ENCODE measurements at regions not wholly inside any gene's neighbourhood (a gene's known extent, or its start where the extent isn't known, plus 50 kb on each side); places are given as distances from the start of the nearest gene placed in this dataset.
"Not testable (repeated sequence)": the region's sequence is repeated elsewhere in the genome, so short reads cannot be mapped to it uniquely, and the experiment has no call there.

DNA sequence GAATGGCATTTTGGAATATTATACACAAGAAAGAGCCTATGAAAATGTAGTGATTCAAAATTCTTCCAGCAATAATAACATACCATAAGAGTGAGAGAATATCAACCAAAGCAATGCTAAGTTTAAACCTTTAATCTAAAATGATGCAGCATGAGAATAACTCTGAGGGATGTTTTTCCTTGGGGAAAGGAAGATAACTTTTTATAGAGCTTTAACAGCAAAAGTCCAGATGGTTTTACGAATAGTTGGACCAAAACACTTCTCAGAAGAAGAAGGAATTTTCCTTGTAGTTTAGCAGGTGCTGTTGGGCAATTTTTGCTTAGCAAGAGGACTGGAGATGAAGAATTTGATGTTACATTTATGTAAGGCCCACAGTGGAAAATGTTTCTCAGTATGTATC is 1503.2 kb downstream of the HACE1 start:
- no peak for DNase-seq (ENCODE audit: low read depth, low spot score)

DNA sequence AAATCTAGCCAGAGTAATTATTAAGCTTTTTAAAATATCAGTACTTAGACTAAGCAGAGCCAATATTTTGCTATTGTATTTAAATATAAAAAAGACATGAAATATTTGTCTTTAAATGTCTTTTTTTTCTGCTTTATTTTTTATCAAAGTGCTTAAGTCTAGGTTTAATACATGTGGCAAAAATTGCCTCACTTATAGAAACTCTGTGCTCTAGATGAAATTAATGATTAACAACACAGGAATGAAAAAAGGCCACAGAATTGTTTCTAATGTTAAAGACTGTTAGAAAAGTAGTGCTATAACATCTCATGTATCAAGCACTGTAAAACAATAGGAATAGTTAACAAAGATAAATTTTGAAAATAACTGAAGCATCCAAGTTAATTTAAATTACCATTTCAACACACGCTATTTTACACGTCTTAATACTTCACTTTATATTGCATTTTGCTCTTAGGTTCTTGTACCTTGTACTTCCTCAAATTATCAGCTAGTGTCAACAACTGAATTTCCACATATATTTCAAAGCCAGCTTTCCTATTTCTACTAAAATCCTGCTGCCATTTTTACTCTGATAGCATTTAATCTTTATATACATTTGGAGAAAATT is 1515.1 kb downstream of the HACE1 start:
- no peak for DNase-seq (ENCODE audit: low read depth, low spot score)

GRCh38 chr6:103335412-103335811 is 1524.3 kb downstream of the HACE1 start:
- DNase-seq (ENCODE audit: low read depth, low spot score), result no peak

DNA sequence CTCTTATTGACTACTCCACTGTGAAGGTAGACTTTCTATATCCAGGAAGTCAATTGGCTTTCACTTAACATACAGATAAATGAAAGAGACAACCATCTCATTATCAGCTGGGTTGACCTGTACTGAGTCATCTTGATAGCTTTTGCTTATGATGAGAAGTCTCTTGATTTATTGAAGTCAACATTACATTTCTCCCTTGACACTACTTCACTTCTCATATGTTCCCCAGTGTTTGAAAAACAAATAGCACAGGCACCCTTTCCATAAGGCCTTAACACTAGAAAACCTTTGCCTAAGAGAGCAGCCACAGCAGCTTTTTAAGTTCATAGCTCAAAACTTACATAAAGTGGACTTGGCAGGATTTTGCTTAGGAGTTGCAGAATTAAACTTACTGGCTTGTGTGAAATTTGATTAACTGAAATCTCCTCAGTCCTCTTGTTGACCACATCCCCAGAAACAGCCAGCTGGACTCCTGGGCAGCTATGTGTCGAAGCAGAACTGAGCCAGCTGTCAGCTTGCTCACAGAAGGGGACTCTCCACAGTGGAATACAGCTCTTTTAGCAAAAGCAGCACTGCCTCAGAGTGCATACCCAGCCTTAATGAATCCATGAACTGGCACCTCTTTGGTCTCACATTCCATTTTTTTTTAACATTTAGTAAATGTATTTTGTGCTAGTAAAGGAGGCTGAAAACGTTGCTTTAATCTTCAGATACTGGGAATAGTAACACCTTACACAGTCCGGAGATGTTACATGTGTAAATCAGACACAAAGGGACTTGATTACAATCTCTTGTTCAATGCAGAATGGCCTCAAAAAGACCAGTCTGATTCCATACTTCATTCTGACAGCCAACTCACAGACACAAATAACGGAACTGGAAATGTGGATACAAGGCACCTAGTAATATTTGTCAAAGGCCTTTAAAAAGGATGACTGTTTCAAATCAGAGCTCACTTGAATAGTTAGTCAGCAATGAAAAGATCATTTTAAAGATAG is 1532.7 kb downstream of the HACE1 start:
- no peak for DNase-seq (ENCODE audit: low read depth, low spot score)

- DNase-seq (ENCODE audit: low read depth, low spot score), result no peak
These were observed 1546.3 kb downstream of the HACE1 start for GRCh38 chr6:103313432-103313831.

DNA sequence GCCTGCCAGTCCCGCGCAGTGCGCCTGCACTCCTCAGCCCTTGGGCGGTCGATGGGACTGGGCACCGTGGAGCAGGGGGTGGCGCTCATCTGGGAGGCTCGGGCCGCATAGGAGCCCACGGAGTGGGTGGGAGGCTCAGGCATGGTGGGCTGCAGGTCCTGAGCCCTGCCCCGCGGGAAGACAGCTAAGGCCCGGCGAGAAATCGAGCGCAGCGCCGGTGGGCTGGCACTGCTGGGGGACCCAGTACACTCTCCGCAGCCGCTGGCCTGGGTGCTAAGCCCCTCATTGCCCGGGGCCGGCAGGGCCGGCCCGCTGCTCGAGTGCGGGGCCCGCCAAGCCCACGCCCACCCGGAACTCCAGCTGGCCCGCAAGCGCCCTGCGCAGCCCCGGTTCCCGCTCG is 1565.3 kb downstream of the HACE1 start:
- DNase-seq (ENCODE audit: low read depth, low spot score), result not testable (repeated sequence)

DNA sequence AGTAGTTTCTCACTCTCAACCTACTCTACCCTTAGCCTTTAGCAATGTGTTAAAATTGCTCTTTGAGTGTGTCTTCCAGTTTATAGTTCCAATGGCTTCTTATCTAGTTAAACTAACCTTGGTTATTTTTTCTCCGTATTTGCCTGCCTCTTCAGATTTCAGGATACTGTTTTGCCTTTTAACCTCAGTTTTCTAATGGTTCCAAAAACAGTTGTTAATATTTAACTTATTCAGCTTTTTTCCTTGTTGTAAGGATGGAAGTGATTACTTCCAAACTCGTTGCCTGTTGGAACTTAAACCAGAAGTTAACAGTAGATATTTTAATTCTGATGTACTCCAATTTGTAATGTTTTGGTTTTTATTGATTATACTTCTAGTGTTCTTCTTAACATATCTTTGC is 1574.9 kb downstream of the HACE1 start:
- no peak for DNase-seq (ENCODE audit: low read depth, low spot score)

DNA sequence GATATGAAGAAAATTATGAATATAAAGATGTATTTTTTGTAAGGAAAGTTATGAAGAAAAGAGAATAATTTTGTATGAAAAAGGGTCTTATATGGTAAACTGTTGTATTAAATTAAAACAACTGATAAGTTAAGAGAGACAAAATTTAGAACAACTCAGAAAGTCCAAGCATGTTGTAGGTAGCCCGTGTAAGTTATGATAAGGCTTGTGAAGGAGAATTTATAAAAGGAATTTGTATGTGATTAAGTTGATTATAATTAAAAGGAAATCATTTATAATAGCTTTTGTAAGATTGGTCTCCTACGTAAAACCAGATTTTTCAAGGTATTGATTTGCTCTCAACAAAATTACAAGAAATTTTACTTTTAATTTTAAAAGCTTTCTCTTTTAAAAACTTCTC is 1579.3 kb downstream of the HACE1 start:
- DNase-seq (ENCODE audit: low read depth, low spot score), result no peak

DNA sequence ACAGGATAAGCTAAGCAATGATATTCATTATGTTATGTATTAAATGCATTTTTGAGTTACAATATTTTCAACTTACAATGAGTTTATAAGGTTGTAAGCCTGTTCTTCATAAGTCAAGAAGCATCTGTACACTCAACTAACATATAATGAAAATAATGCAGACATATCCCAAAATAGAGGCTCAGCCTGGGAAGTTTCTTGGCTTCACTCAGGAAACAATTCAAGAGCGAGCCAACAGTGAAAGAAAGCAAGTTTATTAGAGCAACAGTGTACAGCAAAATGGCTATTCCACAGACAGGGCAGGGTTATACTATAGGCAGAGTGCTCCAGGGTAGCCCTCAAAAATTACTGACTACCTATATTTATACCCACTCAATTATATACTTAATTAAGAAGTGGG is 1581.8 kb downstream of the HACE1 start:
- no peak for DNase-seq (ENCODE audit: low read depth, low spot score)

- no peak for DNase-seq (ENCODE audit: low read depth, low spot score)
These were observed 1586.7 kb downstream of the HACE1 start for GRCh38 chr6:103273048-103273447.

DNA sequence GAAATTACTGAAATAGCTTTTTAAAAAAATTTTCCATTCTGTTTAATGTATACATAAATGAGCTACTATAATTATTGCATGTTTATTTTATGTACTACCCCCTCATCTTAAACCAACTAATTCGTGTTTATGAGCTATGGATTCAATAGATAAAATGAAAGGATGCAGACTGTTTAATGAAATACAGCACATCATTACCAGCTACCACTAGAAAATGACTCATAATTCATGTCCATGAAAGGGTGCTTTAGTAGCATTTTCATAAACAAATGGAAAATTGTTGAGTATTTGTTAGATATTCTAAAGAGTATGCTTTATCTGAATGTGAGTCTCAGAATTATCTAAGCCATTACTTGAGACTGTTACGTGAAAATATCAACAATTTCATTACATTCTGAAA is 1590.1 kb downstream of the HACE1 start:
- no peak for DNase-seq (ENCODE audit: low read depth, low spot score)

GRCh38 chr6:103268335-103268734 is 1591.4 kb downstream of the HACE1 start:
- DNase-seq (ENCODE audit: low read depth, low spot score), result no peak

GRCh38 chr6:103264020-103264419 is 1595.7 kb downstream of the HACE1 start:
- DNase-seq (ENCODE audit: low read depth, low spot score), result no peak

- no peak for DNase-seq (ENCODE audit: low read depth, low spot score)
These were observed 1604.6 kb downstream of the HACE1 start for GRCh38 chr6:103255132-103255531.

- DNase-seq (ENCODE audit: low read depth, low spot score), result no peak
These were observed 1622.8 kb downstream of the HACE1 start for GRCh38 chr6:103236923-103237322.

DNA sequence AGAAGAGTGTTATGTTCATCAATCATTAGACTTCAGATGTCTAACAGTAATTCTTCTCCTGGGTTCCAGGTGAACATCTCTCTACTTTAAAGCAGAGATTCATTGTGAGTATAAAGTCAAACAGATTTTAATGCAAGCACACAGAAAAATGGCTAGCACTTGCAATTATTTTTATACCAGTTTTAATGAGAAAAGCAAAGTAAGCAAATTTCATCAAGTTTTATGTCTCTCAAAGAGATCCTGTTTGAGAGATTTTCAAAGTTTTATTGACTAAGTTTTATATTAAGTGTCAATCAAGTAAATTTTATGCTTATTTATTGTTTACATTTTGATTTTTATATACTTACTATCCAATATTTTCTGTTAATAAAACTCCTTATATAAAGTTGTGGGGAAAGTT is 1628.5 kb downstream of the HACE1 start:
- DNase-seq (ENCODE audit: low read depth, low spot score), result no peak

DNA sequence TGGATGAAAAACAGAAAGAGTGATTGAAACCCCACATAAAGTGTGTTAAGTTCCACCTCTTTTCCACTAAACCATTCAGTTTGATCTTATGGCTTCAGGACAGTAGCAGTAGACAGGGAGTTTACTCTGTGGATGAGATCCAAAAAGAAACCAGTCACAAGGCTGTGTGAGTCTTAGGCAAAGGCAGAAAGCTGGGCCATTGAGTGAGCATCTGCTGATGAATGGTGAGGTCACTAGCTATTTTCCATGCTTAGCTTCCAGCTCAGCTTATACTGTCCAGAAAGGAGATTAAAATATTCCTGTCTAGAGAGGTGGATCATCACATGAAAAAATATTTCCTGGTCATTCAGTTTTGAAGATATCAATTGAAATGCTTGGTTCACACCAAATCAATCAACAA is 1643.9 kb downstream of the HACE1 start:
- no peak for DNase-seq (ENCODE audit: low read depth, low spot score)

DNA sequence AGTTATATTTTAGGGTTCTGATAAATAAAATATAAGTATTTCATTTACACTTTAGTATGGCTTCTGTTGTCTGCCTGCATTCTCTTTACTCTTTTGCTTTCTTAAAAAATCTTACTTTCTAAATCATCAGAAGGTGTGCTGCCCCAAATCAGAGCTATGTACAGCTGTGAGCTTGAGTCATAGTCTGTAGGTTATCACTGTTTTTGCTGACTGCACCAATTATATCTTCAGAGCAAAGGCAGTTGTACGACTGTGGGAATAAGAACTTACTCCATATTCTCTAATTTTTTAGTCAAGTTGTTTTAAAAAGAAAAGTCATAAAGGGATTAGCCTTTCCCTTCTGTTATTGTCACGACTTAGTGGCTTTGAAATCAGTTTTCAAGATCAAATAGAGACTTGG is 1649.0 kb downstream of the HACE1 start:
- no peak for DNase-seq (ENCODE audit: low read depth, low spot score)

GRCh38 chr6:103198386-103198785 is 1661.3 kb downstream of the HACE1 start:
- DNase-seq (ENCODE audit: low read depth, low spot score), result no peak

GRCh38 chr6:103193413-103193812 is 1666.3 kb downstream of the HACE1 start:
- no peak for DNase-seq (ENCODE audit: low read depth, low spot score)

DNA sequence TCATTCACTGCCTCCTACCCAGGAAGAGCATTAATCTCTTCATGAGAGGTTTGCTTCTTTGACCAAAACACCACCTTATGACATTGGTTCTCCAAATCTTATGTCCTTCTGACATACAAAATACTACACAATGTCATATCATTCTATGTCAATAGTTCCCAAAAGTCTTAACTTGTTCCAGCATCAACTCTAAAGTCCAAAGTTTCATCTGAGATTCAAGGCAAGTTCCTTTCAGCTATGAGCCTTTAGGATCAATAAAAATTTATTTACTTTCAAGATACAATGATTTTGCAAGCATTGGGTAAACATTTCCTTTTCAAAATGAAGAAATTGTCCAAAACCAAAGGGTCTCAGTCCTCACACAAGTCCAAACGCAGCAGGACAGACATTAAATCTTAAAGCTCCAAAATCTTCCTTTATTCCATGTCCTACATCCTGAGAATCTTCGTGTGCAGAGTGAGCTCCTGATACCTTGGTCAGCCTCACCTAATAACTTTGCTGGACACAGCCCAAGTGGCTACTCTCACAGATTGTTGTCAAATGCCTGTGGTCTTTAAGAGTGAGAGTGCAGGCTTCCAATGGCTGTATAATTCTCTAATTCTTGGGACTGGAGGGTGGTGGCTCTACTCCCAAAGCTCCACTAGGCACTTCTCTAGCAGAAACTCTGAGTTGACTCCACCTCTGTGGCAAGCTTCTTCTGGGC is 1668.2 kb downstream of the HACE1 start:
- DNase-seq (ENCODE audit: low read depth, low spot score), result no peak

DNA sequence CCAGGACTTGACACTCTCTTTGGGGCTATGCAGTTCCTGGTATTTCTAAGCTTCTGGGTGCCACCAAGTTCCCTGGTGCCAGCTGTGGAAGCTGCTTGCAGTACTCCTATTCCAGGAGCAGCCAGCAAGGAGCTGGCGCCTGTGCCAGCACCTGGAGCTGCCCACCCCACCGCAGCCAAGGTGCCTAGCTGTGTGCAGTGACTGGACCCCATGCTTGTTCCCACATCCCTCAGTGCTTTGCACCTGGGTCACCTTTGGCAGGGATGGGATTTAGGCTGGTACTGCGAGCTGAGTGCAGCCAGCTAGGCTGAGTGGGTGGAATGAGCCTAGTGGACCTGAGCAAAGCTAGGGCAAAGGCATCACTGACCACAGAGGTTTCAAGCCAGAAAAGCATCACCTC is 1674.9 kb downstream of the HACE1 start:
- DNase-seq (ENCODE audit: low read depth, low spot score), result no peak
